Renal cortex interstitium (tissue), 11 donors: ENCODE measurements at regions not wholly inside any gene's neighbourhood (a gene's known extent, or its start where the extent isn't known, plus 50 kb on each side); places are given as distances from the start of the nearest gene placed in this dataset.
"Not testable (repeated sequence)": the region's sequence is repeated elsewhere in the genome, so short reads cannot be mapped to it uniquely, and the experiment has no call there.

Experiments used
- DNase-seq, 11 donors: peaks; one replicate each; pipeline ENCODE4 v3.0.0-alpha.2; 2013; ENCODE audit warnings: low read depth in 9 of 11, low spot score in 4 of 11; ENCODE audit errors: extremely low read depth in 1 of 11

DNA sequence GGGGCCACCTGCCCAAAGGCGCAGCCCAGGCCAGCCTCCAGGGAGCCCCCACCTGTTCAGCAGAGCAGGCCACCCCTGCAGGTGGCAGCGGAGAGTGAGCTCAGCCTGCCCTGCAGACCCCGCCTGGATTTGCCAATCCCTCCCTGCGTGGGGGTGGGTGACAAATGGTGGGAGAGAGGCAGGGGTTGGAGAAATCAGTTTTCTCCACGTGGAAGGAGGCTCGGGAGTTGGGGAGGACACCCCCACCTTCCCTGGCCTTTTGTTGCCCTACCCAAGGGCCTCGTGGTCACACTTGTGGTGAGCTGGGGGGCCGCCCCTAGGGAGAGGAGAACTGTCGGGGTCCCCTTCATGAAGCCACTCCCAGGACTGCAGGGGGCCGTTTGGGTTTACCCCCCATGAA is 351.7 kb downstream of the CNTNAP3B start:
- not testable (repeated sequence) for DNase-seq

DNA sequence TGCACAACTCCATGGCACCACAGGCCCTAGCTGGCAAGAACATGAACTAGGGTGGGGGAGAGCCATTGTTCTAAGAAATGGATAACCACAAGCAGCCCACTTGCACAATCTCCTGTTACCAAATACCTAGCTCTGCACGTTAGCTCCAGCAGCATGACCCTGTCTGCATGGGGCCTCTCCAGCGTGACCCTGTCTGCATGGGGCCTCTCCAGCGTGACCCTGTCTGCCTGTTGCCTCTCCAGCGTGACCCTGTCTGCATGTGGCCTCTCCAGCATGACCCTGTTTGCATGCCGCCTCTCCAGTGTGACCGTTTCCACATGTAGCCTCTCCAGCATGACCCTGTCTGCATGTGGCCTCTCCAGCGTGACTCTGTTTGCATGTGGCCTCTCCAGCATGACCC is 356.7 kb downstream of the CNTNAP3B start:
- DNase-seq = not testable (repeated sequence)

DNA sequence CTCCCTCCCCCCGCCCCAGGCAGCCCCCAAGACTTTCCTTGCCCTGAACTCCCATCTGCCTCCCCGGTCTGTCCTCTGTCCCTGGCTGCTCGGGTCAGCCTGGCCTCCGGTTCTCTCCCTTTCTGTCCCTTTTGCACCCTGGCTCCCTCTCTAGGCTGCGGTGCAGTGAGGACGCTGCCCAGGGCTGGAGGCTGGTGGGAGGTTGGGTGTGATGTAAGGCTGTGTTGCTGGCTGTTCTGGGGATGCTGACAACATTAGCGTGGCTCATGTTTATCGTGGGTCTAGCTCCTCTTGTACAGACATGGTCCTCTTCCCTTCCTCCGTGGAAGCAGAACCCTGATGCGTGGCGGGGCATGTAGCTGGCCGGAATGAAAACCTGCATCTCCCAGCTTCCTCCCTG is 357.5 kb downstream of the CNTNAP3B start:
- not testable (repeated sequence) for DNase-seq

DNA sequence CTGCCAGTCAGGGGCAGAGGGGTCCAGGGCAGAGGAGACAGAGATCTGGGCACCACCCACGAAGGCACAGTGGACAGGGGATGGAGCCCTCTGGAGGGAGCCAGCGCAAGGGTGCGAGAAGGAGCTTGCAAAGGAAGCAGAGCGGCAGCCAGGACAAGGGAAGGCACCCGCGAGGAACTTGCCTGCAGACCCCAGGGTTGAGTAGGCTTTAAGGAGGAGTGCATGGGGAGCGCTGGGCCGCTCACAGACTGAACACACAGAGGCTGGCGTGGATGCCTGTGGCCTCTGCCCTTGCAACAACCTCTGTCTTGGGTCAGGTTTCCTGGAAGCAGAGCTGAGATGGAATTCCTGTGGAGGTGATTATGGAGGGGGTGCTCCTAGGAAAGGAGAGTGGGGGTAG is 374.4 kb downstream of the CNTNAP3B start:
- peak in 3 of 11 donors; percentile 2 to 16 (median 13) for DNase-seq

DNA sequence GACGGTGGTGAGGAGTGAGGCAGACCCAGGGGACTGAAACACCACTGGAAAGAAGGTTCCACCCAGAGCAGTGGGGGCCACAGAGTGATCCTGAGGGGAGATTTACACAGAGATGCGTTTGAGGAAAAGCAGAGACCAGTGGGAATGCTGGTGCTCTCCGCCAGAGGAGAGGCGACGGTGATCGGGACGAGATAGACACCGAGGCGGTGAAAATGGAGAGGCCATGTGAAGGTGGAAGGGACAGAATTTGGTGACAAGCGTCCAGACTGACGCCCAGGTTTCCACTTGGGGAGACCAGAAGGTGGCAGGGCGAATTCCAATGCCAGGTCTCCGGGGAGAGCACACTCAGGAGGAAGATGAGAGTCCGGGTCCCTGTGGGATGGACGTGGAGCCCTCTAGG is 374.8 kb downstream of the CNTNAP3B start:
- not testable (repeated sequence) for DNase-seq

DNA sequence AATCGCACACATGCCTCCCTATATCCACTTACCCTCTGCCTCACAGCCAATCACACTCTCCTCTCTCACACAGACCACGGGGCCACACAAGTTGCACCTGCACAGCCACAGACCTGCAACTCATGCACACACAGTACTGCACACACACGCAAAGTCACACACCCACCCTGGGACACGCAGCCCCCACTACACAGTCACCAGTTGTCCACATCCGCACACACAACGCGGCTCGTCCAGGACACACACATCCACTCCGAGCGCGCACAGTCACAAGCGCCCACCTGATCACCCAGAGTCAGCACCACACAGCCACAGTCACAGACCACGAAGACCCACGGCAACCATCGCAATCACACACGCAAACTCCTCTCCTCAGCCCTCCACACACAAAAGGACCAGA is 387.3 kb downstream of the CNTNAP3B start:
- not testable (repeated sequence) for DNase-seq

DNA sequence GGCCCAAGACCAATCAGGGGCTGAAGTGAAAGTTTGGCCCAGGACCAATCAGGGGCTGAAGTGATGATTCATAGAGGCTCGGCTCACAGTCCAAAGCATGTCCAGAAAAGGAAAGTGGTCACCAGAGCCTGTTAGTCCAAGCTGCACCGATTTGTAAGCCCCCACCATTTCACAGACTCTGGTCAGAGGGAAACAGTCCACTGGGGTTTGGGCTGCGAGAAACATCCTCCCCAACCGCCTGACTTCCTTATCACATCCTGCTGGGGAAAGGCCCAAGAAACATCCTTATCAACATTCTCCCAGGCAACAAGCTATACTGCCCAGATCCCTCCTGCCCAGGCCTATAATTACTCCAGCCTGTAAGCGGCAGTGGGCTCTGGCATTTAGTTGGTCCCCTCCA is 388.1 kb downstream of the CNTNAP3B start:
- not testable (repeated sequence) for DNase-seq

DNA sequence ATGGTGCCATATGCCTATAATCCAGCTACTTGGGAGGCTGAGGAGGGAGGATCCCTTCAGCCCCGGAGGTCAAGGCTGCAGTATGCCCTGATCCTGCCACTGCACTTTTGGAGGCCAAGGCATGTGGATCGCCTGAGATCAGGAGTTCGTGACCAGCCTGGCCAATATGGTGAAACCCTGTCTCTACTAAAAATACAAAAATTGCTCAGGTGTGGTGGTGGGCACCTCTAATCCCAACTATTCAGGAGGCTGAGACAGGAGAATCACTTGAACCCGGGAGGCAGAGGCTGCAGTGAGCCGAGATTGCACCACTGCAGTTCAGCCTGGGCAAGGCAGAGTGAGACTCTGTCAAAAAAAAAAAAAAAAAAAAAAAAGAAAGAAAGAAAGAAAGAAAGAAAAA is 390.5 kb downstream of the CNTNAP3B start:
- not testable (repeated sequence) for DNase-seq

DNA sequence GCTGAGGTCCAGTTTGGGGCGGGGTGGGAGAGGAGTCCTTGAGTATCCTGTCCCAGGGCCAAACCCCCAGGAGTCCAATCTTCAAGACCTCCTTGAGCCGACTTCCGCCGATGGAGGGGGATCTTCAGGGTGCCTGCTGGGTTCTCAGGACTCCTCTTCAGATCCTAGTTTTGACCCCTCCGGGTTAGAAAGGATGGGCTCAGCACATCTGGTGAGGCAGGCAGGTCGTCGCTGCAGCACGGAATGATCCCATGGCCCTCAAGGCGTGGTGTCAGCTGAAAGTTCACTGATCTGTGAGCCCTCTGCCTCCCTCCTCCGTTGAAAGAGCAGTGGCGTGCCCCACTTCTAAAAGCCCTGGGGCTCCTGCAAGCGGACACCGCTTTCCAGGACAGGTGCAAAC is 430.0 kb downstream of the CNTNAP3B start:
- DNase-seq = not testable (repeated sequence)

DNA sequence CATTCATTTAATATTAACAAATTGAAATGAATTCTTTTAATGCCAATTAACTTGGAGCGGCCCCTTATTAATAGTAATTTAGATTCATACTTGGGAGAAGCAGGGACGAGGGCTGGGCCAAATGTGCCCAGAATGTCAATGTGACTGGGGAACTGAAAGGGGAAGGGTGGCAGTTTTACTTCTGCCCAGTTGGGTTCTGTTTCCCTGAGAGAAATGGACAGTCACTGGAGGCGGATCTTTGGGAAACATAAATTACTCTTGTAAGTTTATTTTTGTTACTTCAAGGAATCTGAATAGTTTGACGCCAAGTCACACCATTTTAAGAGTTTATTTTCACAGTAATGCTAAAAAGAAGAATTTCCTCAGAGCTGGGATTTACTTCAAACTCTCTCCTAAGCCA is 432.1 kb downstream of the CNTNAP3B start:
- DNase-seq = peak in 1 of 11 donors; percentile 1

DNA sequence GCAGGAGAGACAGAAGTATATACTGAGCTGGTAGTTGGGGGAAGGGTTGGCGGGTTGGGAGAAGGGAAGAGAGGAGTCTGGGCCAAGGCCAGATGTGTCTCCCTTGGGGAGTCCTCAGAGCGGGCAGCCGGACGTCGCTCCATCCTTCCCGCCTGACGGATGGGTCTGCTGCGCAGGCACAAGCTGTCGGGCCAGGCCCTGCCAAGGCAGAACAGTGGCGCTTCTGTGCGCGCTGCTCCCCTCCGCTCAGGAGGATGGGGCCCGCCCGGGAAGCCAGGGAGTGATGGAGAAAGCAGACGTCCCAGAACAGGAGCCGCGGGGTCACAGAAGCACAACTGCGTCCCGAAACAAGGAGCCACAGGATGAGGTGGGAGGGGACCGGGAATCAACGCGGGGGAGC is 449.9 kb downstream of the CNTNAP3B start:
- not testable (repeated sequence) for DNase-seq

DNA sequence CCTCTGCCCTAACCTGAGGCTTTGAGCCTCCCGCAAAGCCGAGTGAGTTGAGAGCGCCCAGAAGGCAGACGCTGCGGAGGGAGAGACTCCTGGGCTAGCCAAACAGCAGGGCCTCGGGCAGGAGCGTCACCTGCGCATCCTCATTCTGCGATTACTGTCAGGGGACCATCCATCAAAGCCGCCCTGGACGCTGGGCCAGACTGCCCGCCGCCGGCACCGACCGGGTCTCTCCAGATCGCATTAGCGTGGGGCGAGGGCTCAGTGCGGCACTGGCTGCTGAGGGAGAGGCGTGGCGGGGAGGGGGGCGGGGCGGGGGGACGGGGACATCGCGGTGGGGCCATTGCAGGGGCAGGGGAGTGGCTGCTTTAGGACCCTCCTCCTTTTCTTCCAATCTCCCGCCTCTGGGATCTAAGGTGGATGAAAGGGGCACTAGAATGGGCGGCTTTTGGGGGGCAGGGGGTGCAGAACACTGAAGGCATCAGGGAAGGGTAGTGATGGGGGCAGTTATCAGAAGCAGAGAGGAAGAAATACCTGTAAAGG is 465.7 kb downstream of the CNTNAP3B start:
- peak in 5 of 11 donors; percentile 33 to 55 (median 51) for DNase-seq

DNA sequence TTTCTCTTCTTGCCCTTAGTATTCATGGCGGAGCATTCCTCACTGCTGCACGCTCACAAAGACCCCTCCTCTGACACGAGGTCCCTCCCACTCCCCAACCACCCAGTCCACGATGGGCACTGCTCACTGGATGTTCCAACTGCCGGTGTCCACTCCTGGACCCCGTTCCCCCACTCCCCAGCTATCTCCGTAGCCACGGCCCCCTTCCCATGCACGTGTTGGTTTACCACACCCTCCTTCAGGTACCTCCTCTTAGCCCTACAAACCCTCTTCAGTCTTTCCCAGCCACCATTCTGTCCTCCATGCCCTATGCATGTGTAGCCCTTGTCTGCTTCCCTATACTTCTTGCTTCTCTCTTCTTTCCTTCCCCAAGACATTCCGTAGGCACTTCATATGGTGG is 469.6 kb upstream of the ZNG1F start:
- not testable (repeated sequence) for DNase-seq

DNA sequence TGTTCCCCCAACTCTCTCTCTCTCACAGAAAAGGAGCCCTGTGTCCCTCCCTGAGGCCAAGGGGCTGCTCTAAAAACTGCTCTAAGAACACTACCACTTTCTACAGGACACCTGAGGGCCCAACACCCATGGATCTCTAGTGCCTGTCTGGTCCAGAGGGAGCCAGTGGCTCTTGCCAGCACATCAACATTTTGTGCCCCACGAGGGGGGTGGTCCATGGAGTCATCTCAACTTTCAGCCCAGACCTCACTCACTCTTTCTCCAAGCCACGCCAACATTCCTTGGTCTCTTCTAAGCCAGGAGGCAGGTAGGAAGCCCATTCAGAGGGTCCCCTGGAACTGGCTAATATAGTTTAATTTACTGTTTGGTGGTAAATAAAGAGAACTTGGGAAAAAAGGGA is 469.0 kb upstream of the ZNG1F start:
- not testable (repeated sequence) for DNase-seq

DNA sequence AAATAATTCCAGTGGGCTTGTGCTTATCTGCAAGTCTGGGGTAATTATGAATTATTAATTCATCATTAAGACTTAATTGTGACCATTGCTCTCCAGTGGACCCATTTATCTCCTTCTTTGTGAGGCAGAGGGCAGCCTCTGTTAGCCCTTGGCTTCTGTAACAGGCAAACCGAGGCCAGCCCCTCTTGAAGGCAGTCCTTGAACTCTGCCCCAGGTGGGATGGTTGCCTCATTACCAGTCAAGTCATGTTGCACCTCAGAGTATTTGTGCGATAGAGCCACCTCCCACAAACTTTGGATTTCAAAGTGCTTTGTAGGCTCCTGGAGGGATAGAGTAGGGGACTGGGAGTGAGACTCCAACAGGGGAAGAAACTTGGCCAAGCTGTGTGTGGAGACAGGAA is 468.0 kb upstream of the ZNG1F start:
- DNase-seq = not testable (repeated sequence)

DNA sequence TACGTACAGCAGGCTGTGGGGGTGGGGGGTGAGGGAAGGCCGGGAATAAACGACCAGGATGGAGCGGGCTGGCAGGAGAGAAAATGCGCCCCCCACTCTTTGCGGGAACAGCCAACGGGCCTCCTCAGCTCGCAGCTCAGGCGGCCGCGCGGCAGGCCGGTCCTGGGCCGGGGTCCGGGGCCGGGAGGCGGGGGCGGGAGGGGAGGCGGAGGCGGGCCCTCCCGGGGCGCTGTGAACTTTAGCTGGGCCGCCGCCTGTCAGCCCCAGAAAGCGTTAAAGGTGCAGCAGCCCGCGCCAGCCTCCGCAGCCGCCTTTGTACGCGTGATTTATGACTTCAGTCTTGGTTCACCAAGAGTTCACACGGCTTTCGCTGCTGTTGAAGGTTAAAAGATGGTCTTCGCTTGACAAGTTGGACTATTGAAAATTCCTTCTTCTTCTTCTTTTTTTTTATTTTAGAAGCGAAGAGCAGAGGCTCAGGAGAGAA is 466.0 kb upstream of the ZNG1F start:
- peak in 8 of 11 donors; percentile 57 to 81 (median 71) for DNase-seq

DNA sequence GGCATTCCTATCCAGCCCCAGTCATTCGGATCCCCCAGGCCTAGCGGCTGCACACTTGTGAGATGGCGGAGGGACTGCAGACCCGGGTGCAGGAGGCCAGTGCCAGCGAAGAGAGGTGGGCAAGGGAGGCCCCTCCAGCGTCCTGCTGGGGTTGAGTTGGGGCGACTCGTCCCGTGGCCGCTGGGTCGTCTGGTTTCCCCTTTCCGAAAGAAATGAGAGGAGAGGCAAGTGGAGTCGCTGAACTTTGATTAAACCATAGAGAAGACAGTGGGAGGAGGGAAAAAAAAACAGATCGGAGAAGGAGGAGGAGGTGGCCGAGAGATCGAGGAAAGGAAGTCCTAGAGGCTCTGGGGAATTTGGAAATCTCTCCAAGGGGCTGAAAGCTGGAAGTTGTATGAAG is 465.2 kb upstream of the ZNG1F start:
- peak in 2 of 11 donors; percentile 18 to 28 for DNase-seq

DNA sequence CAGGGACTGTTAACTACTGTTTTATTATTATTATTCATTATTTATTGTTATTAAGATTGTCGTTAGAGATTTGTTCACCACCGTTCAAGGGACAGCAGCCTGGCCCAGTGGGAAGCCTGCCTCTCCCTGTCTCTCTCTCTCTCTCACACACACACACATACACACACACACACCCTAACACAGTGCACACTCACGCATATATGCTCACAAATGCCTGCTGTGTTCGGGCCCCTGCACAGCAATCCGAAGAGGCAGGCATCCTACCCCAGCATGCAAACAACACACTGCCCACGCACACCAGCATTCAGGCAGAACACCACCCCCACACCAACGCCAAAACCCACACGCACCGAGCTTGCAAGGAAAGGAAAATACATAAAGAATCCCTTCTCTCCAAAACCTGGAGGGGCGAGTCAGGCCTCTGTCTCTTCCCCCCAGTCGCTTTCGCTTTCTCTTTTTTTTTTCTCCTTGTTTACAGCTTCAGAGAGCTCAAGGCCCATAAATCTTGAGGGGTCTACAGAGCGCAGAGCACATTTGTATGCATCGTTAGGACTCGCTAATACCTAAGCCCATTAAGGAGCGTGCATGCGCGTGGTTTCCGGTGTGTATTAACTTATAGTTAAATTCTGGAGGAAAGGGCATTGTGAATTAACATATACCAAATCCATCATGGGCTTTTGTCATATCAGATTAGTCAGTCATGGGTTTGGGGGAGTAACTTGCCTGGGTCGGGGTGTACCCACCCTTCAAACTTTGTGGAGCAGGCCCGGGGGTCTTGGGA is 464.6 kb upstream of the ZNG1F start:
- not testable (repeated sequence) for DNase-seq

DNA sequence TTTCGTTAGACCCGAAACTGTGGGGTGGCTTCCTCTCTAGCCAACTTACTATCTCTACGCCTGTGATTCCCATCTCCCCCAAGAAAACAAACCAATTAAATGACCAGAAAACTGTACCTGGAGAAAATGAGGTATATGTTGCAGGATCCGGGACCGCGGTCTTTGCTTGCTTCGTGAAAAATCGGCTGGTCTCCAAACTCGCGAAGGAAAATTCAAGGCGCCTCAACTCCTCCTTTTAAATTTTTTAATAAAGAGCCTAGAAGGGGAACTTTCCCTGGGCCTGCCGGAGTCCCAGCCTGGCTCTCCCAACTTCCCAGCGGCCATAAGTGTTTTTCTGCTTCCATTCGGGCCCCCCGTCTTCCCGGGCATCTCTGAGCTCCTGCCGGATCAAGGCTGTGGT is 463.7 kb upstream of the ZNG1F start:
- DNase-seq = not testable (repeated sequence)

DNA sequence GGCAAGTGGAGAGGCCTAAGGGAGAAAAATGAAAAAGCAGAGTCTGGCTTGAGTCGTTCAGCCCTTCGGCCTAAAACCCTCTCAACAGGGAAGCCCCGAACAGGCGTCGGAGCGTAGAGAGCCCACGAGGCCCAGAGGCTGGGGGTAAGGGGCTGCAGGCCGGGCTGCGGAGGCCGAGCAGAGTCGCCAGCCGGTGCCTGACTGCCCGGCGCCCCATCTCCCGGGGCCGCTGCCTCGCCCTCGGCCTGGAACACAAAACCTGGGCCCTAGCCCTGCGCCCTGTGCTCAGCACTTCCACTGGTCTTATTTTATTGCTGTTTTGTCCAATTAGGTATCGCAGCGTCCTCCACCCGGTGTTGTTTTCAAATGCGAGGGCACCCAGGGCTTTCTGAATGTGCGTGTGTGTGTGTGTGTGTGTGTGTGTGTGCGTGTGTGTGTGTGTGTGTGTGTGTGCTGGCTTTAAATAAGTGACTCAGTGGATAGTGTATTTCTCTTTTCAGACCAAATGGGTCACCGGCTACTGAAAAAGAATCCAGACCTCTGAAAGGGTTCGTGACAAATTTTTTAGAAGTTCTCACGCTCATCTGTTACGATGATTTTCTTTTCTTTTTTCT is 463.1 kb upstream of the ZNG1F start:
- DNase-seq = not testable (repeated sequence)
